Testis (tissue), 2 donors: ENCODE measurements at regions not wholly inside any gene's neighbourhood (a gene's known extent, or its start where the extent isn't known, plus 50 kb on each side); places are given as distances from the start of the nearest gene placed in this dataset.

Experiments used
- POLR2A ChIP-seq: fragments of 450-650 bp; IDR thresholded peaks from one replicate; pipeline ENCODE4 v1.6.1; 2017; ENCODE audit warnings: antibody characterized with exemption, mild to moderate bottlenecking, moderate library complexity
- TF ChIP-seq, protein P1 (sequence below), 3 experiments: fragments of 450-650 bp in 2 of 3; fragments of 200-600 bp in 1 of 3; sonication (generic) in 1 of 3; IDR thresholded peaks; one replicate each; pipeline ENCODE4 v1.5.1; 2016 to 2019; ENCODE audit warnings: antibody characterized with exemption in 3 of 3, mild to moderate bottlenecking in 2 of 3, moderate library complexity in 1 of 3

- TF ChIP-seq, protein P1, sequence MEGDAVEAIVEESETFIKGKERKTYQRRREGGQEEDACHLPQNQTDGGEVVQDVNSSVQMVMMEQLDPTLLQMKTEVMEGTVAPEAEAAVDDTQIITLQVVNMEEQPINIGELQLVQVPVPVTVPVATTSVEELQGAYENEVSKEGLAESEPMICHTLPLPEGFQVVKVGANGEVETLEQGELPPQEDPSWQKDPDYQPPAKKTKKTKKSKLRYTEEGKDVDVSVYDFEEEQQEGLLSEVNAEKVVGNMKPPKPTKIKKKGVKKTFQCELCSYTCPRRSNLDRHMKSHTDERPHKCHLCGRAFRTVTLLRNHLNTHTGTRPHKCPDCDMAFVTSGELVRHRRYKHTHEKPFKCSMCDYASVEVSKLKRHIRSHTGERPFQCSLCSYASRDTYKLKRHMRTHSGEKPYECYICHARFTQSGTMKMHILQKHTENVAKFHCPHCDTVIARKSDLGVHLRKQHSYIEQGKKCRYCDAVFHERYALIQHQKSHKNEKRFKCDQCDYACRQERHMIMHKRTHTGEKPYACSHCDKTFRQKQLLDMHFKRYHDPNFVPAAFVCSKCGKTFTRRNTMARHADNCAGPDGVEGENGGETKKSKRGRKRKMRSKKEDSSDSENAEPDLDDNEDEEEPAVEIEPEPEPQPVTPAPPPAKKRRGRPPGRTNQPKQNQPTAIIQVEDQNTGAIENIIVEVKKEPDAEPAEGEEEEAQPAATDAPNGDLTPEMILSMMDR (IDR thresholded peaks at IDR 0.05), result no peak
- TF ChIP-seq POLR2A, result no peak
These were observed 233.6 kb upstream of the NRXN1 start for GRCh38 chr2:51265539-51265938.
